ENCODE measurements at regions not wholly inside any gene's neighbourhood (a gene's known extent, or its start where the extent isn't known, plus 50 kb on each side); places are given as distances from the start of the nearest gene placed in this dataset.

DNA sequence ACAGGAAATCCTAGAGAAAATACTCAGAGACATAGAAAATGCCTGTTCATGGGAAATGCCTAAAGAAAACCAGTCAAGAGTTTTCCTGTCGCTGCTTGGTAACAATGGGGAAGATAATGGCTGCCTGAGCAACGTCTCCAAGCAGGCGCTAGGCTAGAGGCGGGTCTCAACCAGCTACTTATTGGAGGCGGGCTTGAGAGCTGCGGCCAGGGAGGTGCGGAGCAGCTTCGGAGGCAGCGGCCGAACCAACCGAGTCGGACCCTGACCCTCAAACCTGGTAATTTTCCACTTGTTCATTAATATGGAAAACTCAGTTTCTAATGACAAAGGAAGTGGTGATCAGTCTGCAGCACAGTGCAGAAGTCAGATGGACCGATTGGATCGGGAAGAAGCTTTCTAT is 173.1 kb downstream of the DTWD1 start:
- Histone ChIP-seq H2AFZ (ENCODE audit: insufficient read depth, low read depth, low read length, poor library complexity, severe bottlenecking) (no peak overlapping the region), H3K27me3 (ENCODE audit: control insufficient read depth in 2 of 2, insufficient read depth in 2 of 2, low read length in 2 of 2) (no peaks in the 10 kb centered on the region), H3K9ac (ENCODE audit: insufficient read depth, low read length, poor library complexity, severe bottlenecking) (no peak overlapping the region), H3K36me3 (replicated peaks in 1 of 2; ENCODE audit: control insufficient read depth in 1 of 2, insufficient read depth in 2 of 2, low read length in 2 of 2) (no peaks in the 10 kb centered on the region), H3K4me3 (replicated peaks in 1 of 3; ENCODE audit: low read depth in 2 of 3, low read length in 3 of 3) (no peak overlapping the region), H4K20me1 (ENCODE audit: insufficient read depth, low read length) (no peaks in the 10 kb centered on the region), H3K79me2 (ENCODE audit: insufficient read depth, low read length) (no peaks in the 10 kb centered on the region), H3K9me3 (replicated peaks in 1 of 2; ENCODE audit: control insufficient read depth in 1 of 2, insufficient read depth in 1 of 2, low read length in 2 of 2) (peaks cover 13 to 21% of the 10 kb centered on the region in 2 donors), H3K4me2 (replicated peaks; ENCODE audit: extremely low read depth, low read length, poor library complexity, severe bottlenecking) (no peak overlapping the region), H3K27ac (ENCODE audit: low read depth in 1 of 2, low read length in 2 of 2) (no peak overlapping the region), H3K4me1 (ENCODE audit: control insufficient read depth in 1 of 2, insufficient read depth in 2 of 2, low read length in 2 of 2) (no peaks in the 10 kb centered on the region)
- Mint-ChIP-seq H3K27me3 (ENCODE audit: low read depth in 3 of 3) (peaks cover 0 to 3% (median 0%) of the 10 kb centered on the region in 3 donors), H3K9me3 (peaks cover 12 to 41% (median 32%) of the 10 kb centered on the region in 7 donors), H3K4me3 (no peak overlapping the region), H3K36me3 (no peaks in the 10 kb centered on the region), H3K27ac (no peak overlapping the region), H3K4me1 (no peaks in the 10 kb centered on the region)
- 88% methylated on average over 4 of the region's 14 CpGs for WGBS (ENCODE audit: insufficient coverage)
- intact Hi-C loops (cut with micrococcal nuclease) = no loop called here
- TF ChIP-seq, protein P1, sequence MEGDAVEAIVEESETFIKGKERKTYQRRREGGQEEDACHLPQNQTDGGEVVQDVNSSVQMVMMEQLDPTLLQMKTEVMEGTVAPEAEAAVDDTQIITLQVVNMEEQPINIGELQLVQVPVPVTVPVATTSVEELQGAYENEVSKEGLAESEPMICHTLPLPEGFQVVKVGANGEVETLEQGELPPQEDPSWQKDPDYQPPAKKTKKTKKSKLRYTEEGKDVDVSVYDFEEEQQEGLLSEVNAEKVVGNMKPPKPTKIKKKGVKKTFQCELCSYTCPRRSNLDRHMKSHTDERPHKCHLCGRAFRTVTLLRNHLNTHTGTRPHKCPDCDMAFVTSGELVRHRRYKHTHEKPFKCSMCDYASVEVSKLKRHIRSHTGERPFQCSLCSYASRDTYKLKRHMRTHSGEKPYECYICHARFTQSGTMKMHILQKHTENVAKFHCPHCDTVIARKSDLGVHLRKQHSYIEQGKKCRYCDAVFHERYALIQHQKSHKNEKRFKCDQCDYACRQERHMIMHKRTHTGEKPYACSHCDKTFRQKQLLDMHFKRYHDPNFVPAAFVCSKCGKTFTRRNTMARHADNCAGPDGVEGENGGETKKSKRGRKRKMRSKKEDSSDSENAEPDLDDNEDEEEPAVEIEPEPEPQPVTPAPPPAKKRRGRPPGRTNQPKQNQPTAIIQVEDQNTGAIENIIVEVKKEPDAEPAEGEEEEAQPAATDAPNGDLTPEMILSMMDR (IDR thresholded peaks at IDR 0.05) = no peak
- no peak for DNase-seq

- H3K4me3 ChIP-seq (replicated peaks in 1 of 3; ENCODE audit: low read depth in 2 of 3, low read length in 3 of 3) = no peak overlapping the region
- no peak overlapping the region for H2AFZ ChIP-seq (ENCODE audit: insufficient read depth, low read depth, low read length, poor library complexity, severe bottlenecking)
- peaks cover 3 to 12% of the 10 kb centered on the region in 2 donors for H3K9me3 ChIP-seq (replicated peaks in 1 of 2; ENCODE audit: control insufficient read depth in 1 of 2, insufficient read depth in 1 of 2, low read length in 2 of 2)
- no peak for DNase-seq
- peaks cover 12% of the 10 kb centered on the region for H3K4me1 Mint-ChIP-seq
- peaks cover 0 to 6% of the 10 kb centered on the region in 2 donors for H3K4me1 ChIP-seq (ENCODE audit: control insufficient read depth in 1 of 2, insufficient read depth in 2 of 2, low read length in 2 of 2)
- no peaks in the 10 kb centered on the region for H4K20me1 ChIP-seq (ENCODE audit: insufficient read depth, low read length)
- TF ChIP-seq, protein P1 (IDR thresholded peaks at IDR 0.05) = no peak
- H3K9me3 Mint-ChIP-seq = peaks cover 14 to 27% (median 21%) of the 10 kb centered on the region in 7 donors
- intact Hi-C loops (cut with micrococcal nuclease) = no loop called here
- no peaks in the 10 kb centered on the region for H3K36me3 ChIP-seq (replicated peaks in 1 of 2; ENCODE audit: control insufficient read depth in 1 of 2, insufficient read depth in 2 of 2, low read length in 2 of 2)
- no peaks in the 10 kb centered on the region for H3K27me3 ChIP-seq (ENCODE audit: control insufficient read depth in 2 of 2, insufficient read depth in 2 of 2, low read length in 2 of 2)
- H3K9ac ChIP-seq (ENCODE audit: insufficient read depth, low read length, poor library complexity, severe bottlenecking) = no peak overlapping the region
- no peaks in the 10 kb centered on the region for H3K79me2 ChIP-seq (ENCODE audit: insufficient read depth, low read length)
- H3K27me3 Mint-ChIP-seq (ENCODE audit: low read depth in 3 of 3) = no peaks in the 10 kb centered on the region
- H3K27ac ChIP-seq (ENCODE audit: low read depth in 1 of 2, low read length in 2 of 2) = no peak overlapping the region
- H3K4me3 Mint-ChIP-seq = no peak overlapping the region
- peaks cover 2 to 7% of the 10 kb centered on the region in 2 donors for H3K36me3 Mint-ChIP-seq
- no peak overlapping the region for H3K4me2 ChIP-seq (replicated peaks; ENCODE audit: extremely low read depth, low read length, poor library complexity, severe bottlenecking)
- no peak overlapping the region for H3K27ac Mint-ChIP-seq
Observed at GRCh38 chr15:49801796-49802195, 180.9 kb downstream of the DTWD1 start.

Measured in CD14-positive monocyte (primary cell).